C4-2B (cell line): ENCODE measurements at regions not wholly inside any gene's neighbourhood (a gene's known extent, or its start where the extent isn't known, plus 50 kb on each side); places are given as distances from the start of the nearest gene placed in this dataset.
A peak's percentile ranks its signal among the peaks of the same experiment; 100 is the strongest.

Experiments used
- H3K27ac ChIP-seq: fragments of 450-650 bp; 2 replicates; pipeline ENCODE4 v1.5.1; 2017
- CTCF ChIP-seq: fragments of 450-650 bp; conservative IDR thresholded peaks from 2 replicates; pipeline ENCODE4 v1.5.1; 2017; ENCODE audit warnings: mild to moderate bottlenecking
- ZFX ChIP-seq: fragments of 450-650 bp; IDR thresholded peaks from 2 replicates; pipeline ENCODE4 v1.6.1; 2017

GRCh38 chr2:62300925-62301324 is 105.0 kb downstream of the B3GNT2 start:
- no peak for TF ChIP-seq ZFX
- TF ChIP-seq CTCF = no peak
- no peak overlapping the region for H3K27ac ChIP-seq

GRCh38 chr2:62297624-62298010 is 101.7 kb downstream of the B3GNT2 start:
- no peak overlapping the region for H3K27ac ChIP-seq
- TF ChIP-seq CTCF = no peak
- no peak for TF ChIP-seq ZFX

- TF ChIP-seq CTCF = no peak
- TF ChIP-seq ZFX = no peak
- no peak overlapping the region for H3K27ac ChIP-seq
Measured at GRCh38 chr2:62296832-62297623, 101.1 kb downstream of the B3GNT2 start.

- no peak overlapping the region for H3K27ac ChIP-seq
- no peak for TF ChIP-seq ZFX
- TF ChIP-seq CTCF = no peak
Measured at GRCh38 chr2:62296034-62296831, 100.3 kb downstream of the B3GNT2 start.

GRCh38 chr2:62293490-62294271 is 97.8 kb downstream of the B3GNT2 start:
- TF ChIP-seq CTCF (no peak), ZFX (peak; percentile 37; the same call in 1 of the 2 replicates)
- peak overlapping the region; percentile 83 for H3K27ac ChIP-seq

GRCh38 chr2:62293151-62293489 is 97.2 kb downstream of the B3GNT2 start:
- no peak for TF ChIP-seq CTCF
- no peak for TF ChIP-seq ZFX
- peak overlapping the region; percentile 83 for H3K27ac ChIP-seq

- TF ChIP-seq CTCF = no peak
- no peak for TF ChIP-seq ZFX
- peak overlapping the region; percentile 83 for H3K27ac ChIP-seq
Measured at GRCh38 chr2:62292190-62292589, 96.3 kb downstream of the B3GNT2 start.
